ENCODE measurements at regions not wholly inside any gene's neighbourhood (a gene's known extent, or its start where the extent isn't known, plus 50 kb on each side); places are given as distances from the start of the nearest gene placed in this dataset.

GRCh38 chr2:71888751-71889445 is 258.8 kb downstream of the CYP26B1 start:
- TF ChIP-seq ELF4 (IDR thresholded peaks at IDR 0.05) (no peak), PKNOX1 (IDR thresholded peaks at IDR 0.05) (no peak), SP1 (IDR thresholded peaks at IDR 0.05) (no peak), FOXA1 (IDR thresholded peaks at IDR 0.05) (no peak), BHLHE40 (IDR thresholded peaks at IDR 0.05; ENCODE audit: borderline replicate concordance) (no peak), ARNT (IDR thresholded peaks at IDR 0.05) (no peak), NFRKB (IDR thresholded peaks at IDR 0.05) (no peak), FOXM1 (IDR thresholded peaks at IDR 0.05; ENCODE audit: borderline replicate concordance) (no peak), HDGF (IDR thresholded peaks at IDR 0.05; ENCODE audit: borderline replicate concordance) (no peak), SUZ12 (IDR thresholded peaks at IDR 0.05) (no peak), FOXK2 (IDR thresholded peaks at IDR 0.05) (no peak), LEF1 (IDR thresholded peaks at IDR 0.05; ENCODE audit: borderline replicate concordance) (no peak)
- ChIA-PET CTCF (no interaction called here), POLR2A (no interaction called here)
- no peak for DNase-seq (ENCODE audit: extremely low spot score)

DNA sequence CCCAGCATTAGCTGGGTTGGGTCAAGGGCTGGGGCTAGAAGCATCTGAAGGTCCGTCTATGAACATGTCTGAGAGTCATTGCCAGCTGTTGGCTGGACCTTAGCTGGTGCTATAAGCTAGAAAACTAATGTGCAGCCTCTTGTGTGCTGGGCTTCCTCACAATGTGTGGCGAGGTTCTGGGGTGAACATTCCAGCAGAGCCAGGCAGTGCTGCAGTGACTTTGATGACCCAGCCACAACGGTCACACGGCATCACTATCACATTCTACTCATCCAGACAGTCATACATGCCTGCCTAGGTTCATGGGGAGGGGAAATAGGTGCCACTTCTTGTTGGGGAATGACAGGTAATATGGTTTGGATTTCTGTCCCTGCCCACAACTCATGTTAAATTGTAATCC is 260.5 kb downstream of the CYP26B1 start:
- no peak for DNase-seq (ENCODE audit: extremely low spot score)
- TF ChIP-seq ELF4 (IDR thresholded peaks at IDR 0.05) (no peak), TARDBP (IDR thresholded peaks at IDR 0.05) (no peak), ZNF384 (IDR thresholded peaks at IDR 0.05) (no peak), FOXM1 (IDR thresholded peaks at IDR 0.05; ENCODE audit: borderline replicate concordance) (no peak), HDGF (IDR thresholded peaks at IDR 0.05; ENCODE audit: borderline replicate concordance) (no peak), NFRKB (IDR thresholded peaks at IDR 0.05) (no peak), SUZ12 (IDR thresholded peaks at IDR 0.05) (no peak)
- CTCF ChIA-PET: no interaction called here
- POLR2A ChIA-PET: no interaction called here

- ChIA-PET CTCF (no interaction called here), POLR2A (no interaction called here)
- no peak for TF ChIP-seq BHLHE40 (IDR thresholded peaks at IDR 0.05; ENCODE audit: borderline replicate concordance)
- TF ChIP-seq HDGF (IDR thresholded peaks at IDR 0.05; ENCODE audit: borderline replicate concordance): no peak
- TF ChIP-seq CTBP1 (IDR thresholded peaks at IDR 0.05; ENCODE audit: borderline replicate concordance): no peak
- no peak for TF ChIP-seq NFRKB (IDR thresholded peaks at IDR 0.05)
- TF ChIP-seq ELF4 (IDR thresholded peaks at IDR 0.05): no peak
- TF ChIP-seq FOXA1 (IDR thresholded peaks at IDR 0.05): no peak
- TF ChIP-seq LEF1 (IDR thresholded peaks at IDR 0.05; ENCODE audit: borderline replicate concordance): no peak
- no peak for TF ChIP-seq ARNT (IDR thresholded peaks at IDR 0.05)
- no peak for DNase-seq (ENCODE audit: extremely low spot score)
These were observed 261.4 kb downstream of the CYP26B1 start for GRCh38 chr2:71886241-71886640.

- no peak for DNase-seq (ENCODE audit: extremely low spot score)
- CTCF ChIA-PET: no interaction called here
- POLR2A ChIA-PET: no interaction called here
- no peak for TF ChIP-seq FOXK2 (IDR thresholded peaks at IDR 0.05)
- no peak for TF ChIP-seq FOXA1 (IDR thresholded peaks at IDR 0.05)
- no peak for TF ChIP-seq FOXM1 (IDR thresholded peaks at IDR 0.05; ENCODE audit: borderline replicate concordance)
- no peak for TF ChIP-seq HDGF (IDR thresholded peaks at IDR 0.05; ENCODE audit: borderline replicate concordance)
- no peak for TF ChIP-seq SUZ12 (IDR thresholded peaks at IDR 0.05)
- no peak for TF ChIP-seq ARNT (IDR thresholded peaks at IDR 0.05)
- no peak for TF ChIP-seq SP1 (IDR thresholded peaks at IDR 0.05)
- no peak for TF ChIP-seq BHLHE40 (IDR thresholded peaks at IDR 0.05; ENCODE audit: borderline replicate concordance)
- TF ChIP-seq NFRKB (IDR thresholded peaks at IDR 0.05): no peak
- TF ChIP-seq L3MBTL2 (conservative IDR thresholded peaks at IDR 0.05): no peak
- no peak for TF ChIP-seq LEF1 (IDR thresholded peaks at IDR 0.05; ENCODE audit: borderline replicate concordance)
- no peak for TF ChIP-seq CTBP1 (IDR thresholded peaks at IDR 0.05; ENCODE audit: borderline replicate concordance)
- TF ChIP-seq TARDBP (IDR thresholded peaks at IDR 0.05): no peak
These were observed 263.2 kb downstream of the CYP26B1 start for GRCh38 chr2:71884303-71885042.

DNA sequence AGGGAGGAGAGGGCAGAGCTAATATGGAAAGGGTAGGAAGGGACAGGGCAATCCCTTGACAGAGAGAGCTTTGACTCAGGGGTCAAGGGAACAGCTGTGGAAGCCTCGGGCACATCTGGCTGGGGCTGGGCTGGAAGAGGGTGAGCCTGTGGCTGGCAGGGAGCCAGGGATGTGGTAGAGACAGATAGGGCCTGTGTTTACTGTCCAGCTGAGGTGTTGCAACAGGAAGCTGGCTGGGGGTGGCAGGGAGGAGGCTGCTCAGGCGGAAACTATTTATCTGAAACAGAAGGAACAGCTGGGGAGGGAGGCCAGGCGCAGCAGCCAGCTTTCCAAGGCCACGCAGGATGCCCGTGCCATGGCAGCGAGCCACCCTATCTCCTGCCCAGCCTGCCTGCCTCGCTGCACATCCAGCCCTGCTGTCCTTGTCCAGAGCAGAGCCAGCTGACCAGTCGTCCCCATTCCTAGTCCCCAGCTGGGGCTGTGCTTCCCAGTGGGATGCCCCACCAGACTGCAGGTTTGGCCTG is 264.7 kb downstream of the CYP26B1 start:
- ChIA-PET CTCF (no interaction called here), POLR2A (no interaction called here)
- DNase-seq (ENCODE audit: extremely low spot score): no peak
- no peak for TF ChIP-seq L3MBTL2 (conservative IDR thresholded peaks at IDR 0.05)
- TF ChIP-seq FOXK2 (IDR thresholded peaks at IDR 0.05): no peak

DNA sequence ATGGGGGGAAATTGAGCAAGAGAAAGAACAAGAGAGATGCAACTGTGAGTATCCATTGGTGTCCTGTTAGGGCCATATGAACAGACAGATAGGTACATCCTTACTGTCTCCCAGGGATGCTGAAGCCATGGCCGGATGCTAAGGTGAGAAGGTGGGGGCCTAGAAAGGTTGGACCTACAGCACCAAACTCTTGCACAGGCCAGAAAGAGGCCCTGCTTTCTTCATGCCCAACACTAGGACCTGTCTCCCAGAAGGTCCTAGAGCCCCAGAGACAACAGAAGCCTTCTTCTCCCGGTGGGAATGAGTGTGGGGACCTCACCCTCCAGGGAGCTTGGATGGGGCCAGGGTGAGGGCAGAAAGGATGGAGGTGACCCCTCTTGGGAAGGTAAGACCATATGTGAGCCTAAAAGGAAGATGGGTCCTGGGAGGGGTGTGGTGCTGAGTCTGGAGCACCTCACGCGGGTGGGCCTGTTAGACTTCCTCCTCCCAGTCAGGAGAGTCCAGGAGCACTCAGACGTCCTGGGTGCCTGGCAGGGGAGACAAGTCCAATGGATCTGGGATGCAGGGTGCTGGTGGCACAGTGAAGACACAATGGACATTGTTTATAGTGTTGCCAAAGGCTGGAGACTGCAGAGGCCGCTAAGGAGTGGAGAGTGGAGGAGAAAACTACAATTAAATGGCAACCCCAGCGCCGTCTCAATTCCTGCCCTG is 265.3 kb downstream of the CYP26B1 start:
- ChIA-PET POLR2A (no interaction called here), CTCF (no interaction called here)
- no peak for DNase-seq (ENCODE audit: extremely low spot score)
- TF ChIP-seq BHLHE40 (IDR thresholded peaks at IDR 0.05; ENCODE audit: borderline replicate concordance) (no peak), CTBP1 (IDR thresholded peaks at IDR 0.05; ENCODE audit: borderline replicate concordance) (no peak), ELF4 (IDR thresholded peaks at IDR 0.05) (no peak), L3MBTL2 (conservative IDR thresholded peaks at IDR 0.05) (no peak), NFRKB (IDR thresholded peaks at IDR 0.05) (no peak), ZNF384 (IDR thresholded peaks at IDR 0.05) (no peak), FOXA1 (IDR thresholded peaks at IDR 0.05) (no peak), FOXM1 (IDR thresholded peaks at IDR 0.05; ENCODE audit: borderline replicate concordance) (no peak), SP1 (IDR thresholded peaks at IDR 0.05) (no peak), PKNOX1 (IDR thresholded peaks at IDR 0.05) (no peak), HDGF (IDR thresholded peaks at IDR 0.05; ENCODE audit: borderline replicate concordance) (no peak), FOXK2 (IDR thresholded peaks at IDR 0.05) (no peak)

Measured in HEK293T (cell line).